CD14-positive monocyte (primary cell): ENCODE measurements at regions not wholly inside any gene's neighbourhood (a gene's known extent, or its start where the extent isn't known, plus 50 kb on each side); places are given as distances from the start of the nearest gene placed in this dataset.

Source experiments
- DNase-seq, 3 donors: peaks; one replicate each; pipeline ENCODE4 v3.0.0-alpha.2; 2011 to 2022
- H2AFZ ChIP-seq: 2 replicates; pipeline ENCODE4 v1.6.0; 2012; ENCODE audit warnings: mild to moderate bottlenecking, low read depth, low read length, inconsistent platforms; ENCODE audit not compliant: insufficient read depth, poor library complexity, severe bottlenecking
- H3K27ac ChIP-seq, 2 donors: 1 replicate in 1 of 2; 2 replicates in 1 of 2; pipeline ENCODE4 v1.5.1; 2012 to 2013; ENCODE audit warnings: low read length in 2 of 2, control low read depth in 1 of 2, inconsistent platforms in 1 of 2, low read depth in 1 of 2, mild to moderate bottlenecking in 1 of 2
- H3K27me3 ChIP-seq, 2 donors: one replicate each; pipeline versions ENCODE4 v1.6.0 to v1.6.1; 2011 to 2013; ENCODE audit warnings: low read length in 2 of 2; ENCODE audit not compliant: control insufficient read depth in 2 of 2, insufficient read depth in 2 of 2
- H3K36me3 ChIP-seq, 2 donors: replicated peaks in 1 of 2; 1 replicate in 1 of 2; 2 replicates in 1 of 2; pipeline versions ENCODE4 v1.5.1 to v1.6.1; 2012 to 2013; ENCODE audit warnings: low read length in 2 of 2, control low read depth in 1 of 2, inconsistent platforms in 1 of 2, mild to moderate bottlenecking in 1 of 2; ENCODE audit not compliant: insufficient read depth in 2 of 2, control insufficient read depth in 1 of 2
- H3K4me1 ChIP-seq, 2 donors: 1 replicate in 1 of 2; 2 replicates in 1 of 2; pipeline versions ENCODE4 v1.5.1 to v1.6.1; 2012 to 2013; ENCODE audit warnings: low read length in 2 of 2, control low read depth in 1 of 2, inconsistent platforms in 1 of 2, mild to moderate bottlenecking in 1 of 2, moderate library complexity in 1 of 2; ENCODE audit not compliant: insufficient read depth in 2 of 2, control insufficient read depth in 1 of 2
- H3K4me2 ChIP-seq: replicated peaks from 2 replicates; pipeline ENCODE3; 2012; ENCODE audit warnings: low read length, moderate library complexity, mild to moderate bottlenecking; ENCODE audit not compliant: poor library complexity, severe bottlenecking; ENCODE audit errors: extremely low read depth
- H3K4me3 ChIP-seq, 3 experiments: fragments of 200-600 bp in 1 of 3; sonication (generic) in 1 of 3; replicated peaks in 1 of 3; 1 replicate in 2 of 3; 2 replicates in 1 of 3; pipeline ENCODE4 v1.5.1; 2011 to 2013; ENCODE audit warnings: low read length in 3 of 3, mild to moderate bottlenecking in 3 of 3, control low read depth in 2 of 3, low read depth in 2 of 3, inconsistent platforms in 1 of 3, moderate library complexity in 1 of 3
- H3K79me2 ChIP-seq: 2 replicates; pipeline ENCODE4 v1.6.0; 2012; ENCODE audit warnings: mild to moderate bottlenecking, control low read depth, inconsistent platforms, low read length, moderate library complexity; ENCODE audit not compliant: insufficient read depth
- H3K9ac ChIP-seq: 2 replicates; pipeline ENCODE4 v1.6.0; 2017; ENCODE audit warnings: low read length, mild to moderate bottlenecking; ENCODE audit not compliant: insufficient read depth, poor library complexity, severe bottlenecking
- H3K9me3 ChIP-seq, 2 donors: replicated peaks in 1 of 2; 1 replicate in 1 of 2; 2 replicates in 1 of 2; pipeline versions ENCODE4 v1.5.1 to v1.6.1; 2012 to 2013; ENCODE audit warnings: low read length in 2 of 2, control low read depth in 1 of 2; ENCODE audit not compliant: control insufficient read depth in 1 of 2, insufficient read depth in 1 of 2
- H4K20me1 ChIP-seq: 2 replicates; pipeline ENCODE4 v1.6.0; 2012; ENCODE audit warnings: mild to moderate bottlenecking, low read length, control low read depth, moderate library complexity; ENCODE audit not compliant: insufficient read depth
- H3K27ac Mint-ChIP-seq, 7 donors: one replicate each; pipeline ENCODE4 v1.8.0; 2020; ENCODE audit warnings: mild to moderate bottlenecking in 7 of 7, mixed read lengths in 7 of 7, moderate library complexity in 6 of 7, inconsistent platforms in 2 of 7
- H3K27me3 Mint-ChIP-seq, 3 donors: one replicate each; pipeline ENCODE4 v1.8.0; 2021 to 2022; ENCODE audit warnings: low read depth in 3 of 3, mild to moderate bottlenecking in 3 of 3, mixed read lengths in 3 of 3, moderate library complexity in 3 of 3, inconsistent platforms in 1 of 3
- H3K36me3 Mint-ChIP-seq, 2 donors: one replicate each; pipeline ENCODE4 v1.8.0; 2020; ENCODE audit warnings: mixed read lengths in 2 of 2, inconsistent platforms in 1 of 2, mild to moderate bottlenecking in 1 of 2
- H3K4me1 Mint-ChIP-seq: one replicate; pipeline ENCODE4 v1.8.0; 2020; ENCODE audit warnings: mild to moderate bottlenecking, mixed read lengths
- H3K4me3 Mint-ChIP-seq, 2 donors: one replicate each; pipeline ENCODE4 v1.8.0; 2020; ENCODE audit warnings: mild to moderate bottlenecking in 2 of 2, mixed read lengths in 2 of 2, moderate library complexity in 1 of 2
- H3K9me3 Mint-ChIP-seq, 7 donors: one replicate each; pipeline ENCODE4 v1.8.0; 2020 to 2022; ENCODE audit warnings: mixed read lengths in 7 of 7, mild to moderate bottlenecking in 6 of 7, moderate library complexity in 6 of 7, inconsistent platforms in 2 of 7
- CTCF ChIP-seq: fragments of 200-600 bp; IDR thresholded peaks from one replicate; pipeline ENCODE4 v1.8.0; 2022; ENCODE audit warnings: antibody characterized with exemption, mild to moderate bottlenecking
- WGBS: methylation state at CpG from one replicate; pipeline ENCODE4 v1.1.5; 2013; ENCODE audit warnings: missing lambda C conversion rate; ENCODE audit not compliant: insufficient coverage; 5-methylcytosine and 5-hydroxymethylcytosine counted together
- intact Hi-C, 2 donors: fragments of 100-400 bp; cut with micrococcal nuclease; formaldehyde crosslinking; loops; one replicate each; pipeline versions ENCODE4 v1.15.0 to v1.15.1; 2023

- no peaks in the 10 kb centered on the region for H3K36me3 Mint-ChIP-seq
- H3K27me3 Mint-ChIP-seq, result peaks cover 0 to 5% (median 0%) of the 10 kb centered on the region in 3 donors
- H3K4me1 Mint-ChIP-seq, result no peaks in the 10 kb centered on the region
Measured at GRCh38 chr16:74201576-74201975, 95.0 kb upstream of the PSMD7 start.

GRCh38 chr16:74200921-74201320 is 95.7 kb upstream of the PSMD7 start:
- Mint-ChIP-seq H3K36me3 (no peaks in the 10 kb centered on the region), H3K27me3 (peaks cover 0 to 5% (median 1%) of the 10 kb centered on the region in 3 donors), H3K4me3 (no peak overlapping the region), H3K4me1 (no peaks in the 10 kb centered on the region), H3K9me3 (peaks cover 0 to 3% (median under 1%) of the 10 kb centered on the region in 7 donors), H3K27ac (no peak overlapping the region)
- Histone ChIP-seq H4K20me1 (no peaks in the 10 kb centered on the region), H3K4me3 (no peak overlapping the region), H2AFZ (no peak overlapping the region), H3K9ac (no peak overlapping the region), H3K27me3 (no peaks in the 10 kb centered on the region), H3K4me2 (no peak overlapping the region), H3K79me2 (no peaks in the 10 kb centered on the region), H3K36me3 (no peaks in the 10 kb centered on the region), H3K27ac (no peak overlapping the region), H3K4me1 (no peaks in the 10 kb centered on the region), H3K9me3 (no peaks in the 10 kb centered on the region)
- WGBS, result no CpG with 5 or more reads among the region's 5 CpGs
- TF ChIP-seq CTCF, result no peak
- DNase-seq, result no peak
- intact Hi-C loops, result no loop called here

More at GRCh38 chr16:74201576-74201975, 95.0 kb upstream of the PSMD7 start:
- H3K9me3 ChIP-seq, result no peaks in the 10 kb centered on the region
- H3K9ac ChIP-seq, result no peak overlapping the region
- H4K20me1 ChIP-seq, result no peaks in the 10 kb centered on the region
- no peaks in the 10 kb centered on the region for H3K4me1 ChIP-seq
- no peaks in the 10 kb centered on the region for H3K36me3 ChIP-seq
- H3K79me2 ChIP-seq, result no peaks in the 10 kb centered on the region
- H2AFZ ChIP-seq, result no peak overlapping the region
- no CpG with 5 or more reads among the region's 2 CpGs for whole genome bisulfite sequencing
- TF ChIP-seq CTCF, result no peak
- no peak overlapping the region for H3K4me3 ChIP-seq
- no peak for DNase-seq
- no peak overlapping the region for H3K4me2 ChIP-seq
- Mint-ChIP-seq H3K4me3 (no peak overlapping the region), H3K27ac (no peak overlapping the region), H3K9me3 (peaks cover 0 to 3% (median 0%) of the 10 kb centered on the region in 7 donors)
- no peaks in the 10 kb centered on the region for H3K27me3 ChIP-seq
- H3K27ac ChIP-seq, result no peak overlapping the region
- intact Hi-C loops, result no loop called here
